ENCODE measurements at regions not wholly inside any gene's neighbourhood (a gene's known extent, or its start where the extent isn't known, plus 50 kb on each side); places are given as distances from the start of the nearest gene placed in this dataset.

GRCh38 chr6:3654436-3654835 lies 97.1 kb downstream of the PXDC1 start:
- TF ChIP-seq, protein P1, sequence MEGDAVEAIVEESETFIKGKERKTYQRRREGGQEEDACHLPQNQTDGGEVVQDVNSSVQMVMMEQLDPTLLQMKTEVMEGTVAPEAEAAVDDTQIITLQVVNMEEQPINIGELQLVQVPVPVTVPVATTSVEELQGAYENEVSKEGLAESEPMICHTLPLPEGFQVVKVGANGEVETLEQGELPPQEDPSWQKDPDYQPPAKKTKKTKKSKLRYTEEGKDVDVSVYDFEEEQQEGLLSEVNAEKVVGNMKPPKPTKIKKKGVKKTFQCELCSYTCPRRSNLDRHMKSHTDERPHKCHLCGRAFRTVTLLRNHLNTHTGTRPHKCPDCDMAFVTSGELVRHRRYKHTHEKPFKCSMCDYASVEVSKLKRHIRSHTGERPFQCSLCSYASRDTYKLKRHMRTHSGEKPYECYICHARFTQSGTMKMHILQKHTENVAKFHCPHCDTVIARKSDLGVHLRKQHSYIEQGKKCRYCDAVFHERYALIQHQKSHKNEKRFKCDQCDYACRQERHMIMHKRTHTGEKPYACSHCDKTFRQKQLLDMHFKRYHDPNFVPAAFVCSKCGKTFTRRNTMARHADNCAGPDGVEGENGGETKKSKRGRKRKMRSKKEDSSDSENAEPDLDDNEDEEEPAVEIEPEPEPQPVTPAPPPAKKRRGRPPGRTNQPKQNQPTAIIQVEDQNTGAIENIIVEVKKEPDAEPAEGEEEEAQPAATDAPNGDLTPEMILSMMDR (IDR thresholded peaks at IDR 0.05; ENCODE audit: insufficient read depth, low read length, missing control alignments) = no peak
- ChIA-PET POLR2A (no interaction called here), CTCF (no interaction called here)
- no peak overlapping the region for H3K4me3 ChIP-seq (ENCODE audit: low read depth, low read length)
- DNase-seq (ENCODE audit: low read depth, low spot score) = no peak

DNA sequence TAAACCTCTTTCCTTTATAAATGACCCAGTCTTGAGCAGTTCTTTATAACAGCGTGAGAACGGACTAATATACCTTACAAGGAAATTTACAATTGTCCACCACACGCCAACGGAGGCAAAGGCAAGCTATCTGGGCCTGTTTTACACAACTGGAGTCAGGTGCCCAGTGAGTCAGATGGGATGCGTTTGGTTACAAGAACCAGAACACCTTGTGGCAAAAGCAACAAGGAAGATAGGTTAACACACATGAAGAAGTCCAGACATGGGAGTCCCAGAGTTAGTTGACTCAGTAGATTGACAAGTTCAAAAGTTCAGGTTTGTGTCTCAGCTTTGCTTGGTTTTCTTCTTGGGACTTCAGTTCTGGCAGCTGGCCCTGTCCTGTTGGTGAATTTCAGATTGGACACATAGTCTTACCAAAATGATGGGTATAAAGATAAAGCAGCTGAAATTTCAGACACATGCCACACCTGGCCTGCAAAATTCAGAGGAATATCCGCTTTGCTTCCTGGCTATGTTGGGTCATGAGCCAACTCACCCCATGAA lies 97.9 kb downstream of the PXDC1 start:
- H3K4me3 ChIP-seq (ENCODE audit: low read depth, low read length) = no peak overlapping the region
- DNase-seq (ENCODE audit: low read depth, low spot score) = no peak
- ChIA-PET CTCF (no interaction called here), POLR2A (no interaction called here)
- TF ChIP-seq, protein P1 (IDR thresholded peaks at IDR 0.05; ENCODE audit: insufficient read depth, low read length, missing control alignments) = no peak

- H3K4me3 ChIP-seq (ENCODE audit: low read depth, low read length) = no peak overlapping the region
- ChIA-PET POLR2A (no interaction called here), CTCF (no interaction called here)
- no peak for DNase-seq (ENCODE audit: low read depth, low spot score)
- TF ChIP-seq, protein P1 (IDR thresholded peaks at IDR 0.05; ENCODE audit: insufficient read depth, low read length, missing control alignments) = no peak
These were observed 99.7 kb downstream of the PXDC1 start for GRCh38 chr6:3651698-3652229.

DNA sequence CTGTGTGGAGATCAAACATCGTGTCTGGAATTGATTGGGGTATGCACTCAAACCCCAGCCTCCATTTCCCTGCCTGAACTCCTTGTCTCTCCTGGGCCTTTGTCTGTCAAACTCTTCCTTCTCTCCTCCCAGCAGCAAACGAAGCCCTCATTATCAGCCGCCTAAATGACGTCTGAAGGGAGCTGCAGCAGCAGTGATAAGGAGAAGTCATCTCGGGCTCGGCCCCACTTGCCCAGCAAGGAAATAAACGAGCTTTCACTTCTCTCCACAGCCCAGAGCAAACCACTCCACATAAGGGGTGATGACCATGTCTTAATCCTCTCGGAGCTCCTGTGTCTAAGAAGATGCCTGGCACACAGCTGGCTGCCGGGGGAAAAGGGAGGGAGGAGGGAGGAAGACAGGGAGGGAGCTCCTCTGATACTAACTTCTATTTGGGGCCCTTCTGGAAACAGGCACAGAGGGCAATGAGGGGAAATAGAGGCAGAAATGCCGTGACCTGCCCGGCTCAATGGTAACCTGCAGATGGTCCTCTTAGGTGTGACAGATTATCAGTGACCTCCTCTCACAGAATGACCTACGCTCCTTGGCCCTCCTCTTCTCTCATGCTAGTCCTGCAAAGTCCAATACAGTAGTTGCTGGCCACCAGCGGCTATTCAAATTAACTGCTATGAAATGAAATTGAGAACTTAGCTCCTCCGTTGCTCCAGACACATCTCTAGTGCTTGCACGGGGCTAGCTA lies 100.4 kb downstream of the PXDC1 start:
- TF ChIP-seq, protein P1 (IDR thresholded peaks at IDR 0.05; ENCODE audit: insufficient read depth, low read length, missing control alignments) = no peak
- ChIA-PET CTCF (no interaction called here), POLR2A (no interaction called here)
- no peak overlapping the region for H3K4me3 ChIP-seq (ENCODE audit: low read depth, low read length)
- DNase-seq (ENCODE audit: low read depth, low spot score) = no peak

- no peak for DNase-seq (ENCODE audit: low read depth, low spot score)
- no peak overlapping the region for H3K4me3 ChIP-seq (ENCODE audit: low read depth, low read length)
- POLR2A ChIA-PET = no interaction called here
- TF ChIP-seq, protein P1 (IDR thresholded peaks at IDR 0.05; ENCODE audit: insufficient read depth, low read length, missing control alignments) = no peak
- CTCF ChIA-PET = no interaction called here
These were observed 101.2 kb downstream of the PXDC1 start for GRCh38 chr6:3650076-3650958.

GRCh38 chr6:3648724-3649123 lies 102.8 kb downstream of the PXDC1 start:
- DNase-seq (ENCODE audit: low read depth, low spot score) = no peak
- ChIA-PET POLR2A (no interaction called here), CTCF (no interaction called here)
- no peak overlapping the region for H3K4me3 ChIP-seq (ENCODE audit: low read depth, low read length)
- TF ChIP-seq, protein P1 (IDR thresholded peaks at IDR 0.05; ENCODE audit: insufficient read depth, low read length, missing control alignments) = no peak
